HG02981 (cell line): ENCODE measurements at regions not wholly inside any gene's neighbourhood (a gene's known extent, or its start where the extent isn't known, plus 50 kb on each side); places are given as distances from the start of the nearest gene placed in this dataset.

Experiments
- ATAC-seq: cut with Tn5 transposase; IDR thresholded peaks from one replicate; pipeline ENCODE4 v1.9.1; 2021; ENCODE audit warnings: mild to moderate bottlenecking, moderate library complexity; ENCODE audit not compliant: unreplicated experiment

DNA sequence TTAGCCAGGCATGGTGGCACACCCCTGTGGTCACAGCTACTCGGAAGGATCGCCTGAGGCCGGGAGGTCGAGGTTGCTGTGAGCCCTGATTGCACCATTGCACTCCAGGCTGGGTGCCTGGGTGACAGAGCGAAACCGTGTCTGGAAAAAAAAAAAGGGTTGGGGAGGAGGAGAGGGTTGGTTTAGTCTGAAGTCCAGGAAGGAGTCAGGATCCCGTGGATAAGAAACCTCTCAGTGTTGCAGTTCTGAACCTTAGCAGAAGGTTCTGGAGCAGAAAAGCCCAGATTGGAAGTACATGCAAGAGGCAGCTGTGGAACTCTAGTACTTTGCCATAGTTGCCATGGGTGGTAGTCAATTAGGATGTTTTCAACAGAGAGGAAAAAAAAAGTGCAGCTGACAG, 125.2 kb upstream of the CPEB4 start:
- ATAC-seq = no peak

DNA sequence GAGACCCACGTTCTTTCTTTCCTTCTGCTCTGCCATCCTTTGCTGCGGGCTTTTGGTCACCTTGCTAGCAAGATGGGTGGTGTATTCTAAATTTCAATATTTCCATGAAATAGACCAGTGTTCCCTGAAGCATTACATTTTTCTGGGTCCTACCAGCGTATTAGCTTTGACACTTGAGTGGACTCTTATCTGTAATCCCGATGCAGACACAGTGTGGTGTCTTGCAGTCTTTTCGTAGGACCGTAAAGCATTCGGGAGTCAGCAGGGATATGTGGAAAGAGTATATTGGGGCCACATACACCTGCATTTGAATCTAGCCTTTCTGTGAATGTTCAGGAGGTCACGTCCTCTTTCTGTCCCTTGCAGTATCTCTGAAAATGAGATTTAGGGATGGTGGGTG, 124.7 kb upstream of the CPEB4 start:
- no peak for ATAC-seq

DNA sequence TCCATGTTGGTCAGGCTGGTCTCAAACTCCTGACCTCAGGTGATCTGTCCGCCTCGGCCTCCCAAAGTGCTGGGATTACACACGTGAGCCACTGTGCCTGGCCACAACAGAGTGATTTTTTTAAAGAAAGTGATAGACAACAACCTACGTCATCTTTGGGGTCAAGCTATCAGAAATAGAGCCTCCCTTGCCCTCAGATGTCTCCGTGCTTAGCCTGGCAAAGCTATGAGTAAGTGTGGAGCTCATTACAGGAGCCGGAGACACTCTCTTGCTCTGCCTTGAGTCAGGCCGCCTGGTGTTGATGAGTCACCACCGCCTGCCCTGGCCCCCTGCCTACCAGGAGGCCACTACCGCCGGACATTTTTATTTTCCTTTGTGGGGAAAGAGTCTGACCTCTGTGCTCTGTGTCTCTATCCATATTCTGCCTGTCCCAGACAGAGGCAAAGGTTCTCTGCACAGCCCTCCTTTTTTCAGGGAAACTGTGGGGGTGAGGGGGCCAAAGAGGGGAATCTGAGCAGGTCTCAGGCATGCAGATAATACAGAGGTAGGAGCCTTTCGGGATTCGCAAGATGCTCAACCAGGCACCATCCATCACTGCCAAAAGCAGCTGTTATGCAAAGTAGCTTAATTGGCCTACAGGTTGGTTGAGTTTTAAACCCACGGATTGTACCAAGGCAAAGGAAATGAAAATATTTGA, 123.7 kb upstream of the CPEB4 start:
- no peak for ATAC-seq

DNA sequence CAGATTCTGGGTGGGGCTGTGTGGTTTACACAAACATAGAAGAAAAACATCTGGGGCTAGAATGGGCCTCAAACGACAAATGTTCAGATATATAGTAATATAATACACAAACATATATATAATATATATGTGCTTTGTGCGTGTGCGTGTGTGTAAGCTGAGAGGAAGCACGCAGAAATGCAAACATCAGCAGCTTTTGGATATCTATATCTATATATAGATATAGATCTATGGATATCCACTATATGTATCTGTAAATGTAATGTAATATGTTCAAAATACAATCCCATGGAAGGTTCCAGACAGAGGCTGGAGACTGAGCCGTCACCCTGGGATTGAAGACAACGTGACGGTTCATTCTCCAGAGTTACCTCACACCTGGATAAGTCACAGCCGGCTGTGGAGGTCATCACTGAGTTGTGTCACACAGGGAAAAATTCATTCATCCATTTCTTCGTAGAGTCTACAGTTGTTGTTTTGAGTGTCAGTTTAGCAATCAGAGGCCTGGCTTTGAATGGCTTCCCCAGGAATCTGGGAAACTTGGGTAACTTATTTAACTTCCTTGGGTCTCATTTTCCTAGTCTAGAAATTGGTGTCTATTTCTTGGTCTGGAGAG, 123.0 kb upstream of the CPEB4 start:
- ATAC-seq = no peak

DNA sequence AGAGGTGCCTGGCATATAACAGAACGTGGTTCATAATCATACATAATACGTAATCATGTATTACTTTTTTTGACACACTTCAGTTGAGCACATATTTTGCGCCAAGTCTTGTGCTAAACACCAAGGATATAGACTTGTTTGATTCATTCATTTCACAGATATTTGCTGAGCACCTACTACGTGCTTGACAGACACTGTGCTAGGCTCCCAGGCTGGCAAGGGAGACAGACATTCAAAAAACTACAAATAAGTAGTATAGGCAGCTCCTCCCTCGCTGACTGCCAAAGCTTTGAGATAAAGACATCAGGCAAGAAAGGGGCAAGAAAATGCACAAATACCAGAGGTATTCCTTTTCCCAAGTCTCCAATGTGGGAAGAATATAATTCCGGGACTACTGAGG, 122.5 kb upstream of the CPEB4 start:
- no peak for ATAC-seq

DNA sequence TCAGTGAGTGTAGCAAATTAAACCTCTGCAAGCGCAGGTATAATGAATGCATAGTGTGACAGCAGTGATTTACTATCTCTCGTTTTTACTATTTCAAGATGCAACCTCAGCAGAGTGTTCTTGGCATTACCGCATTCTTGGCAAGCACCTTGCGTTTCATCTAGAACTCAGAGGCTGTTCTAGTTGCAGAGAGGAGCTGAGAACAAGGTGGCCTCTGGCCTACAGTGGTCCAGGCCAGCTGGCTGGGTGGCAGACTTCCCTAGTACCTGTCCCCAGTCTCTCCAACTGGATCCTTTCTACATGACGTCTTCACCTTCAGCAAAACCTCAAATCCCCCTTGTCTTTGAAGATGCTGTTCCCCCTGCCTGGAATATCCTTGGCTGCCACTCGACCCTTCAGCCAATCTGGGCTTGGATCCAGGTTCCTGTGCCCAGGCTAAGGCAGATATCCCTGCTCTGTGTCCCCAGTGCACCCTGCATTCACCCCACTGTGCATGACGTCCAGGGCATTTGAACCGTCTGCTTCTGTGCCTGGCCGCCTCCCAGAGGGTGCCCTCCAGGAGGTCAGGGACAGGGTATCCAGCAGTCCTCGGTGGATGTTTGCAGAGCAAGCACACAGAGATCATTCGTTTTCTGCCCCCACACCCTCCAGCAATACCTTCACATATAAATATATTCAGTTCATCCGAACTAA, 120.4 kb upstream of the CPEB4 start:
- ATAC-seq = no peak

DNA sequence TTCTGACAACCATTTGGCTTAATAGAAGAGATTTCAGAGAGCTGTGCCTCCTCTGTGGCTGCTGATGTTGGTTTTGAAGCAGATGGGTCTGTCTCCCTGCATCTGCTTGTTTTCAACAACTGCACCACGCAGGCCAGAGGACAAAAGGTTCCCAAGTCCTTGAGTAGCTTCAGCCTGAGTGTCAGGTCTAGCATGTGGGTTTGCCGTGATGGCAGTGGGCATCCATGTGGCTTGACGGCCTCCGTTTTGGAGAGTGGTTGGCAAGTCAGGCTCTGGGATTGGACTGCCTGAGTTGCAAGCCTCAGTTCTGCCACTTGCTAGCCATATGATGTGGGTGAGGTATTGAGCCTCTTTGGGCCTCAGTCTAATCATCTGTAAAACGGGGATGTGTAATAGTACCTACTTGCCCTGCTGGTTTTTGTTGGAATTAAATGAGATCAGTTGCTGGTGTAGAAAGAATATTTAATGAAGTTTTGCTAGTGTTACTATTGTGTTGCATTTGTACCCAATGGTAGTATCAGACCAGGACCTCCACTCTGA, 119.8 kb upstream of the CPEB4 start:
- ATAC-seq = no peak

DNA sequence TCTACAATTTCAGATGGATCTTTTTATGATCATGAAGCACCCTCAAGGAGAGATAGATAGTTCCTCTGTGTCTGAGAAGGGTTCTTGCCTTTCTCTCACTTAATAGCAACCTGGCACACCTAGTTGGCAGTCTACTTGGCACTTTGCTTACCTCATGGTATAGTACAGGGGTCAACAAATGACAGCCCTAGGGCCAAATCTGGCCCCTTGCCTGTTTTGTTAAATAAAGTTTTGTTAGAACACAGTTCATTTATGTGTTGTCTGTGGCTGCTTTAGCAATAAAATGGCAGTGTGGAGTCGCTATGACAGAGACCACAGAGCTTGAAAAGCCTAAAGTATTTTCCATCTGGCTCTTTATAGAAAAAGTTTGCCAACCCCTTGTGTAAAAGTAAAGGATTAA, 119.3 kb upstream of the CPEB4 start:
- ATAC-seq = no peak

DNA sequence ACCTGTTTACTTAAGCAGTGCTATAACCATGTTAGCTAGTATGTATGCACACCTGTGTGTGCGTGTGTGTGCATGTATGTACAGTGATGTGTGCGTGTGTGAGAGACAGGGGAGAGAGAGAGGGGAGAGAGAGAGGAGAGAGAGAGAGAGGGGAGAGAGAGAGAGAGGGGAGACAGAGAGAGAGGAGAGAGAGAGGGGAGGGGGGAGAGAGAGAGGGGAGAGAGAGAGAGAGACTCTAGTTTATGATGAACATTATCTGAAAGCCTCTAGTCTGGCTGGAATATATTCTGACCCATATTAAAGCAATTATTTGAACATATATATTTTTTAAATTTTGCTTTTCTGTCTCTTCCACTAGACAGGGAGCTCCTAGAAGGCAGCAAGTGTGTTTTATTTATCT, 117.5 kb upstream of the CPEB4 start:
- no peak for ATAC-seq

DNA sequence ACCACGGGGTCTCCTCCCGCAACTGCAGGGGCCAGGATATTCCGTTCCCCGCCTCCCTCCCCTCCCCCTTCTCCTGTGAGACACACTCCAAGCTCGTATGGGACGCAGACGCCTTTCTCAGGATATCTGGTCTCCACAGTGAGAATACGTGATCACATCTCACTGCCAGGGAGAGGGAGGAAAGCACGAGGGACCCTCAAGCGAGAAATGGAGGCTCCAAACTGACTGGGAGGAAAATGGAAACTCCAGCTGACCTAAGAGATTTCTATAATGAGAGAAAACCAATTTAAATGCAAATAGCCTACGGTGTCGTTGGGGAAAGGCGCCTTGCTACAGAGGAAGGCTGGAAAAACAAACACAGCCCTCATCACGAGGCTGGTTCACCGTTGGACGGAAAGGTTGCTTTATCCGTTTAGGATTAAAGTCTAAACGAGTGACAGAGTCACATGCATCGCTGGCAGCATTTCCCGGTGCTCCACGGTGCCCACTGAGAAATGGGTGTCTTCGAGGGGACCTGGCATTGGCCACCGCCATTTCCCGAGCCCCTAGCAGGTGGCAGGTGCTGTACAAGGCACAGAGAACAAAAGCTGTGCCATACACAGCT, 116.9 kb upstream of the CPEB4 start:
- ATAC-seq = no peak

DNA sequence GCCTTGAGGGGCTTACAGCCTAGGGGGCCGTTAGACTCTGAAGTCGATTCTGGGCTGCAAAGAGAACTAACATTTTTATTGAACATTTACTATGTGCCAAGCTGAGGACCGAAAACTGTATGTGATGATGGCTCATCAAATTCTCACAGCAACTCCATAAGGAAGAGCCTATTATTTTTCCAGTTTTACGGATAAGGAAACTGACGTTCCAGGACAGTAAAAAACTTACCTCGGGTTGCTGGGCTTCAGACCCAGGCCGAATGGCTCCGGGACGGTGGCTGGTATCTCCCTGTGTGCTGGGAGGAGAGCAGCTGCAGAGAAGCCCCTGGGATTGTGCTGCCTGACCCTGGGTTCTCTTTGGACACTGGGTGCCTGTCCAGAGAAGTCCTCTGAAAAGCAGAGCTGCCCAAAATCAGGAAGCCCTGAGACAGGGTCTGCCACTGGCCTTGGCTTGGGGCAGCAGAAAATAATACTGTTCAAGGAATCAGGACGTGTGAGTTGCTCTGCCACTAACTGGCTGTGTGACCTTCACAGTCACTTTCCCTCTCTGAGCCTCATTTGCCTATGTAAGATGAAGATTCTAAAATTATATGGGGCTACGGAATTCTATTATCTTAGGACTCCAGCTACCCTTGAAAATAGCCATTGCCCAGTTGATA, 116.3 kb upstream of the CPEB4 start:
- ATAC-seq = no peak

DNA sequence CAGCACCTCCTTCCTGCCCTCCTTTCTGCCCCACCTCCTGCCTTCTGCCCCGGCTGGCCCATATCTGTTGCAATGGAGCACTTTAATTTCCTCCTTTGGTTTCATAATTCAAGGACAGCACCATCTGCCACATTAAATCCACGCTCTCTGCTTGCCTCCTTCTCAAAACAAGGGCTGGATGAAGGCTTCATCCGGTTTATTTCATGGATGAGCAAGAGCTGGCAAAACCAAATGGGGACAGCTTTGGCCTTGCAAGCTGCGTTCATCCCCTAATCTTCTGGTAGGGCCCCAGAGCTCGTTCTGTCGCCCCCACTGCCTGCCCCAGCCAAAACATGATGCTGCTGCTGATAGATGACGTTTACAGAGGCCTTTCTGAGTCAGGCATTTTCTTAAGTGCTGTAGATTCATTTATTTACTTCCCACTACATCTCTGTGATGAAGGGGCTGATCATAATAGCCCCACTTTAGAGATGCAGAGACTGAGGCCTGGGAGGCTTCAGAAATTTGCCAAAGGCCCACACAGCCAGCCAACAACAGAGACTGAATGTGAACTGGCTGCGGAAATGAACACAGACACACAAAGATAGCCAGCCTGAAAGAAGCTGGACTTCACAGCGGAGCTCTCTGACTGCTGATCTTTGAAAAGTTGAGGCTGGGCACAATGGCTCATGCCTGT, 115.6 kb upstream of the CPEB4 start:
- ATAC-seq = no peak

DNA sequence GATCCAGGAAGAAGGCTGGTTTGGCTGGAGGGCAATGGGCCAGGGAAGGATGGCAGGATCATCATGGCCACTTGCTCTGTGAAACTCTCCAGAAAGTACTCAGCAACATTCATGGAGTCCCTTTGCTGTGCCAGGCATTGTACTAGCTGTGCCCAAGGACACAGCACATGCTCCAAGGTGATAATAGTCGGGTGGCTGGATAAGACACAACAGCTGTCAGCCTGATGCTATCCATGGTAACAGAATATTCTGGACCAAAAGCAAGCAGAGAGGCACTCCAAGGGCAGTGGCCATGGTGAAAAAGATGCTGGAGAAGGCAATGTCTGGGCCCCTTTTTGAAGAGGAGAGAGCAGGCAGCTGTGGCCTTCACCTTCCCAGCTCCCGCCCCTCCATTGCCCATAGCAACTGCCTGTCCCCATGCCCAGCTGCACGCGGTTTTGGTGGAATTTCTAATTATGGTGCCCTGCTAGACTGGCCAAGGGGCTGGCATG, 113.8 kb upstream of the CPEB4 start:
- no peak for ATAC-seq

DNA sequence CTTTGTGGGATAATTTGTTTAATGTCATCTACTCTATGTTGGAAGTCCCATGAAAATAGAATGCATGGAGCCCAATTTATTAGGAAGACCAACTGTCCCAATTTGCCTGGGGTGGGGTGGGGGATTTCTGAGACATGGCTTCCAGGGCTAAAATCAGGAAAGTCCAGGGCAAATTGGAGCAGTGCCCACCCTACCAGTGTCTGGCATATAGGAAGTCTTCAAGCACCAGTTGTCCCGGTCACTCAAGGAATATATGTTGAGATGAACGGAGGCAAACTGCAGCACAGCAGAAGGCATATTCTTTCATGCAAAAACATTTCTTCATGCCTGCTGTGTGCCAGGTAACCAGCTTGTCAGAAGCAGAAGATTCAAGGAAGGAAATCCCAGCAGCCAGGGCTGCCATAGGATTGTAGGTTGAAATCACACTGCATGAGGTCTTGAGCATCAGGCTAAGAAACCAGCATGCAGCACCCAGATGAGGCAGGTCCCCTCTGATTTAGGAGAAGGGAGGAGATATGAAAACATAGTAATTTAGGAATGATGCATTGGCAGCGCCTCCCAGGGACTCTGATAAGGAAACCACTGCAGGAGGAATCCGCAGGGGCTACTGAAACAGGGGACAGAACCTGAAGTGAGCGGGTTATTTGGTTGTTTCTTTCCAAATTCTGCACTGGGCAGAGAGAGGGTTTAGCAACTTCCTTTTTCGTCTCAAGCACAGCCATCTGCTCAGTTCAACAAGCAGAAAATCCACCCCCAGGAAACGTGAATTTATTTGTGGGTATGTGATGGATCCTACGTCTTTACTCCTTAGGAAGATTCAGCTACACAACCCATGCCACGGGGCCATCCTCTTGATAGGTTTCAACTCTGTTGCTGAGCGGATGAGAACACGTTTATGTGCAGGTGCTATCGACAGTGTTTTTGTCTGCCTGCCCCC, 112.6 kb upstream of the CPEB4 start:
- no peak for ATAC-seq

DNA sequence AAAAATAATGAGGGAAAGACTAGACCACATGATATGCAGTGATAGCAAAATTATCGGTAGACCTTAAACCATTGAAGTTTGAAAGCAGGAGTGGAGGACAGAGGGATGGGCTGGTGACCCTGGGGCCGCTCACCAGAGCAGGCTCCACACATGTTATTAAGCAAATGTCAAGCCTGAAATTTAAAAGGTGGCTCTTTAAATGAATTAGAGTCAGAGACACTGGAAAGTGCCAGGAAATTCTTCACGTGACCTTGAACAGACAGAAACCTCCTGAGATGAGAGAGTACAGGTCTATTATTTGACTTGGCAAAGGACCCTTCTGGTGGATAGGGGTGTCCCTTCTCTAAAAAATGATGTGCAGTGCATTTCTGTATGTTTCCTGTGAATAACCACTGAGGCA, 111.0 kb upstream of the CPEB4 start:
- ATAC-seq = no peak

DNA sequence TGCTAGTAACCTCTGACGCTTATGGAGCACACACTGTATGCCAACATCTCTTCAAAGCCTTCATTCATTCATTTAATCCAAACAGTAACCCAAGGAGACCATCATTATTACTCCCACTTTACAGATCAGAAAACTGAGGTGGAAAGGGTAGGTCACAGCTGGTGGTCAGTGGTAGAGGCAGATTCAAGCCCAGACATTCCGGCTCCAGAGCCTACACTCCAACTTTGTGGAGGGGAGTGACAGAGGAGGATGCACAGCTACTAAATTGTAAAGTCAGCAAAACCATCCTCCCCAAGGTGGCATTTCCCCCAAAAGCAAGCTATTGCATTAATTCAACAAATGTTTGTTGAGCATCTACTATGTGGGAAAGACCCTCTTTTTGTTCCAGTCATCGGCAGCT, 110.5 kb upstream of the CPEB4 start:
- ATAC-seq = no peak

DNA sequence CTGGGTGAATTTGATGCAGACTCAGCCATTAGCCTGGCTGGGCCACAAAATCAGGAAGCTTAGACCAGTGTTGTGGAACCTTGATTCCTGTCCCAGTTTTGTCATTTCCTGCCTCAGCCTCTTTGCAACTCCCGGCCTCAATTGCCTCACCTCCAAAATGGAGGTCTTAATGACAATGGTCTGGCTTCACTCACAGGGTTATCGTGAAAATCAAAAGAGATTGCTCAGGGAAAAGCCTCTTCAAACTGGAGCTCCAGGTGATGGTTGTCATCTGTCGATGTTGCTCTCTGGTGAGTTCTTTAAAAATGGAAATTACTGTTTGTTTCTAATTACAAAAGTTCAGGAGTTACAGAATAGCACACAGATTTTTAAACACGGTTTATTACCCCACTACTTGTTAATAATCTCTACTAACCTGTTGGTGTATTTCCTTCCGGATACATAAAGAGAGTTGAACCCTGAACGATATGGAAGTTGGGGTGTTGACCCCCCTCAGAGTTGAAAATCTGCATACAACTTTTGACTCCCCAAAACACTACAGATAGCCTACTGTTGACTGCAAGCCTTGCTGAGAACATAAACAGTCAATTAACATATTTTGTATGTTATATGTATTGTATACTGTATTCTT, 109.9 kb upstream of the CPEB4 start:
- no peak for ATAC-seq

DNA sequence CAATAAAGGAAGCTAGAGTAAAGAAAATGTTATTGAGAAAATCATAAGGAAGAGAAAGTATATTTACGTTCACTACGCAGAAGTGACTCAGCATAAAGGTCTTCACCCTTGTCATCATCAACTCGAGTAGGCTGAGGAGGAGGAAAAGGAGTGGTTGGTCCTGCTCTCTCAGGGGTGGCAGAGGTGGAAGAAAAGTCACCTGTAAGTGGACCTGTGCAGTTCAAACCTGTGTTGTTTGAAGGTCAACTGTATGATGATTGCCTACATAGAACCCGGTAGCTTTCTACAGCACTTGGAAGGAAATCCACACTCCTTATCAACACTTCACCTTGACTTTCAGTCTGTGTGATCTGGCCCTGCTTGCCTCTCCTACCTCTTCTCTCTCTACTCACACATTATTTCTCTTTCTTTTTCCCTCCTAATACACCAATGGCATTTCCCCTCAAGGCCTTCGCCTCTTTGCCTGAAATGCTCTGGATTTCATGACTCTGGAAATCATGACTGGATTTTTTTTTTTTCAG, 109.3 kb upstream of the CPEB4 start:
- no peak for ATAC-seq
